Caco-2 (cell line): ENCODE measurements at regions not wholly inside any gene's neighbourhood (a gene's known extent, or its start where the extent isn't known, plus 50 kb on each side); places are given as distances from the start of the nearest gene placed in this dataset.

Source experiments
- BruUV-seq: library from RNA; stranded (reverse); fragments of 400-500 nt; replicated peaks from 2 replicates; lab custom pipeline; 2021; lab: Mats Ljungman, UMichigan
- CTCF ChIA-PET: fragments of 300-600 bp; sonication (Branson Sonifier 250); formaldehyde crosslinking; loops from one replicate; lab custom pipeline; 2022; ENCODE audit warnings: antibody characterized with exemption; lab: Charles Lee
- POLR2A ChIA-PET: fragments of 300-600 bp; sonication (Branson Sonifier 250); formaldehyde crosslinking; loops from one replicate; lab custom pipeline; 2022; ENCODE audit warnings: antibody characterized with exemption; lab: Charles Lee
- DNase-seq, 2 experiments: peaks; one replicate each; pipeline versions ENCODE4 v3.0.0 to v3.0.0-alpha.2; 2020 to 2022
- H3K27me3 ChIP-seq: replicated peaks from 2 replicates; pipeline ENCODE4 v1.6.0; 2011; ENCODE audit warnings: low read length; ENCODE audit not compliant: control insufficient read depth, insufficient read depth
- H3K36me3 ChIP-seq: 2 replicates; pipeline ENCODE4 v1.5.1; 2011; ENCODE audit warnings: low read length; ENCODE audit not compliant: control insufficient read depth, insufficient read depth
- H3K4me1 ChIP-seq: fragments of 250-450 bp; sonication (Bioruptor Pico); 2 replicates; pipeline ENCODE4 v1.5.1; 2020; ENCODE audit warnings: mild to moderate bottlenecking
- H3K4me3 ChIP-seq: 2 replicates; pipeline ENCODE4 v1.5.1; 2011; ENCODE audit warnings: low read depth, mild to moderate bottlenecking, control low read depth, low read length
- H3K9me3 ChIP-seq: fragments of 250-450 bp; sonication (Bioruptor Pico); 2 replicates; pipeline ENCODE4 v1.5.1; 2020; ENCODE audit warnings: mild to moderate bottlenecking, moderate library complexity
- H3K27ac Mint-ChIP-seq: one replicate; pipeline ENCODE4 v1.8.0; 2022; ENCODE audit warnings: mixed read lengths; ENCODE audit not compliant: unreplicated experiment
- H3K27me3 Mint-ChIP-seq: one replicate; pipeline ENCODE4 v1.8.0; 2022; ENCODE audit warnings: mixed read lengths; ENCODE audit not compliant: insufficient read depth, unreplicated experiment
- H3K36me3 Mint-ChIP-seq: one replicate; pipeline ENCODE4 v1.8.0; 2022; ENCODE audit warnings: mild to moderate bottlenecking, mixed read lengths; ENCODE audit not compliant: insufficient read depth, unreplicated experiment
- H3K4me1 Mint-ChIP-seq: one replicate; pipeline ENCODE4 v1.8.0; 2022; ENCODE audit warnings: low read depth, mixed read lengths; ENCODE audit not compliant: unreplicated experiment
- H3K4me3 Mint-ChIP-seq: one replicate; pipeline ENCODE4 v1.8.0; 2022; ENCODE audit warnings: mild to moderate bottlenecking, moderate library complexity, mixed read lengths; ENCODE audit not compliant: unreplicated experiment
- H3K9me3 Mint-ChIP-seq: one replicate; pipeline ENCODE4 v1.8.0; 2022; ENCODE audit warnings: mixed read lengths; ENCODE audit not compliant: unreplicated experiment
- CTCF ChIP-seq, 2 experiments: fragments of 200-600 bp in 1 of 2; IDR thresholded peaks; 1 replicate in 1 of 2; 2 replicates in 1 of 2; pipeline versions ENCODE4 v1.5.1 to v1.8.0; 2011 to 2022; ENCODE audit warnings: antibody characterized with exemption in 1 of 2, control low read depth in 1 of 2, inconsistent platforms in 1 of 2, low read depth in 1 of 2, low read length in 1 of 2, mild to moderate bottlenecking in 1 of 2, moderate library complexity in 1 of 2; ENCODE audit not compliant: insufficient read depth in 1 of 2, severe bottlenecking in 1 of 2, unreplicated experiment in 1 of 2
- intact Hi-C: fragments of 100-400 bp; cut with micrococcal nuclease; formaldehyde crosslinking; loops from one replicate; pipeline ENCODE4 v1.10.0; 2022; ENCODE audit not compliant: unreplicated experiment

- H3K4me3 ChIP-seq = no peak overlapping the region
- intact Hi-C loops = no loop called here
- BruUV-seq = no TSS peak
- no peak for TF ChIP-seq CTCF (IDR thresholded peaks at IDR 0.05; ENCODE audit: insufficient read depth in 1 of 2, low read depth in 1 of 2, low read length in 1 of 2, severe bottlenecking in 1 of 2, unreplicated experiment in 1 of 2)
- no peaks in the 10 kb centered on the region for H3K4me1 ChIP-seq
- H3K36me3 ChIP-seq = no peaks in the 10 kb centered on the region
- CTCF ChIA-PET = no interaction called here
- no peak for DNase-seq
- Mint-ChIP-seq H3K4me3 (no peak overlapping the region), H3K4me1 (no peaks in the 10 kb centered on the region), H3K9me3 (no peaks in the 10 kb centered on the region), H3K27me3 (no peaks in the 10 kb centered on the region), H3K36me3 (no peaks in the 10 kb centered on the region), H3K27ac (no peak overlapping the region)
- no peaks in the 10 kb centered on the region for H3K27me3 ChIP-seq
- H3K9me3 ChIP-seq = no peaks in the 10 kb centered on the region
- POLR2A ChIA-PET = no interaction called here
Measured at GRCh38 chr10:78202386-78202785, 168.7 kb downstream of the RPS24 start.

- H3K4me1 Mint-ChIP-seq = no peaks in the 10 kb centered on the region
- no TSS peak for BruUV-seq
- Histone ChIP-seq H3K4me3 (no peak overlapping the region), H3K36me3 (no peaks in the 10 kb centered on the region), H3K9me3 (no peaks in the 10 kb centered on the region), H3K4me1 (no peaks in the 10 kb centered on the region), H3K27me3 (no peaks in the 10 kb centered on the region; the same call in 1 of the 2 replicates)
- no peaks in the 10 kb centered on the region for H3K9me3 Mint-ChIP-seq
- intact Hi-C loops = no loop called here
- no peak for DNase-seq
- H3K27ac Mint-ChIP-seq = no peak overlapping the region
- no peak overlapping the region for H3K4me3 Mint-ChIP-seq
- CTCF ChIA-PET = interaction anchor here (1.5 kb wide), 1 partner anchor 157 kb away, joined by 7 read pairs; no protein-coding TSS in a partner anchor
- H3K36me3 Mint-ChIP-seq = no peaks in the 10 kb centered on the region
- POLR2A ChIA-PET = no interaction called here
- TF ChIP-seq CTCF (IDR thresholded peaks at IDR 0.05; ENCODE audit: insufficient read depth in 1 of 2, low read depth in 1 of 2, low read length in 1 of 2, severe bottlenecking in 1 of 2, unreplicated experiment in 1 of 2) = no peak
- no peaks in the 10 kb centered on the region for H3K27me3 Mint-ChIP-seq
Measured at GRCh38 chr10:78203915-78204818, 170.5 kb downstream of the RPS24 start.

- H3K9me3 Mint-ChIP-seq = no peaks in the 10 kb centered on the region
- ChIA-PET POLR2A (no interaction called here), CTCF (interaction anchor here (1.5 kb wide), 1 partner anchor 158 kb away, joined by 7 read pairs; no protein-coding TSS in a partner anchor)
- H3K4me1 Mint-ChIP-seq = no peaks in the 10 kb centered on the region
- H3K27me3 ChIP-seq = no peaks in the 10 kb centered on the region; the same call in 1 of the 2 replicates
- TF ChIP-seq CTCF (IDR thresholded peaks at IDR 0.05; ENCODE audit: insufficient read depth in 1 of 2, low read depth in 1 of 2, low read length in 1 of 2, severe bottlenecking in 1 of 2, unreplicated experiment in 1 of 2) = no peak
- H3K4me1 ChIP-seq = no peaks in the 10 kb centered on the region
- H3K36me3 ChIP-seq = no peaks in the 10 kb centered on the region
- no TSS peak for BruUV-seq
- no peak for DNase-seq
- no peak overlapping the region for H3K4me3 Mint-ChIP-seq
- no peak overlapping the region for H3K27ac Mint-ChIP-seq
- intact Hi-C loops = no loop called here
- H3K27me3 Mint-ChIP-seq = no peaks in the 10 kb centered on the region
- no peak overlapping the region for H3K4me3 ChIP-seq
- H3K36me3 Mint-ChIP-seq = no peaks in the 10 kb centered on the region
- H3K9me3 ChIP-seq = no peaks in the 10 kb centered on the region
Measured at GRCh38 chr10:78205457-78206016, 171.9 kb downstream of the RPS24 start.
